Peyer's patch (tissue), 4 donors: ENCODE measurements at regions not wholly inside any gene's neighbourhood (a gene's known extent, or its start where the extent isn't known, plus 50 kb on each side); places are given as distances from the start of the nearest gene placed in this dataset.

Source experiments
- CTCF ChIP-seq, 6 experiments: fragments of 450-650 bp in 4 of 6; fragments of 200-600 bp in 2 of 6; sonication (generic) in 1 of 6; IDR thresholded peaks; one replicate each; pipeline ENCODE4 v1.5.1; 2017 to 2019; ENCODE audit warnings: antibody characterized with exemption in 6 of 6, mild to moderate bottlenecking in 3 of 6, moderate library complexity in 1 of 6
- POLR2A ChIP-seq, 2 donors: fragments of 450-650 bp; IDR thresholded peaks; one replicate each; pipeline ENCODE4 v1.5.1; 2017; ENCODE audit warnings: antibody characterized with exemption in 2 of 2, mild to moderate bottlenecking in 2 of 2, moderate library complexity in 2 of 2

GRCh38 chr1:60849401-60849800, 233.0 kb upstream of the NFIA start:
- TF ChIP-seq CTCF (IDR thresholded peaks at IDR 0.05), result no peak
- TF ChIP-seq POLR2A (IDR thresholded peaks at IDR 0.05), result no peak
